Mesenchymal stem cell (in vitro differentiated cells and primary cell): ENCODE measurements at regions not wholly inside any gene's neighbourhood (a gene's known extent, or its start where the extent isn't known, plus 50 kb on each side); places are given as distances from the start of the nearest gene placed in this dataset.
"Not testable (repeated sequence)": the region's sequence is repeated elsewhere in the genome, so short reads cannot be mapped to it uniquely, and the experiment has no call there.

Experiments
- DNase-seq: peaks from one replicate; pipeline ENCODE4 v3.0.0-alpha.2; 2013
- H2AFZ ChIP-seq: one replicate; pipeline ENCODE4 v1.6.1; 2013; ENCODE audit warnings: low read depth, mild to moderate bottlenecking, control low read depth, inconsistent platforms, low read length, moderate library complexity
- H2AK5ac ChIP-seq: 2 replicates; pipeline ENCODE4 v1.6.1; 2013; ENCODE audit warnings: low read length, moderate library complexity, mild to moderate bottlenecking, inconsistent platforms; ENCODE audit not compliant: severe bottlenecking
- H2BK120ac ChIP-seq: one replicate; pipeline ENCODE4 v1.6.1; 2013; ENCODE audit warnings: low read depth, mild to moderate bottlenecking, inconsistent platforms, low read length, moderate library complexity
- H2BK12ac ChIP-seq, 2 experiments: one replicate each; pipeline ENCODE4 v1.6.1; 2013; ENCODE audit warnings: inconsistent platforms in 2 of 2, low read length in 2 of 2, mild to moderate bottlenecking in 2 of 2, moderate library complexity in 2 of 2, control low read depth in 1 of 2
- H2BK15ac ChIP-seq: one replicate; pipeline ENCODE4 v1.6.1; 2013; ENCODE audit warnings: mild to moderate bottlenecking, low read depth, inconsistent platforms; ENCODE audit not compliant: poor library complexity, severe bottlenecking
- H2BK5ac ChIP-seq: 2 replicates; pipeline ENCODE4 v1.6.1; 2013; ENCODE audit warnings: low read depth, mild to moderate bottlenecking, low read length, control low read depth, inconsistent platforms; ENCODE audit not compliant: poor library complexity, severe bottlenecking
- H3K14ac ChIP-seq, 2 experiments: one replicate each; pipeline ENCODE4 v1.6.1; 2013; ENCODE audit warnings: inconsistent platforms in 2 of 2, low read length in 2 of 2, control low read depth in 1 of 2, mild to moderate bottlenecking in 1 of 2, moderate library complexity in 1 of 2
- H3K18ac ChIP-seq, 2 experiments: one replicate each; pipeline ENCODE4 v1.6.1; 2013; ENCODE audit warnings: inconsistent platforms in 2 of 2, low read length in 2 of 2, control low read depth in 1 of 2, low read depth in 1 of 2, mild to moderate bottlenecking in 1 of 2
- H3K23ac ChIP-seq, 2 experiments: one replicate each; pipeline ENCODE4 v1.6.1; 2013; ENCODE audit warnings: inconsistent platforms in 2 of 2, low read length in 2 of 2, mild to moderate bottlenecking in 2 of 2, moderate library complexity in 2 of 2, control low read depth in 1 of 2
- H3K27ac ChIP-seq: 2 replicates; pipeline ENCODE4 v1.5.1; 2013; ENCODE audit warnings: mild to moderate bottlenecking, moderate library complexity, low read length, control low read depth, inconsistent platforms; ENCODE audit not compliant: poor library complexity, severe bottlenecking
- H3K27me3 ChIP-seq, 2 experiments: 2 replicates each; pipeline versions ENCODE4 v1.6.1 to v1.7.0; 2013; ENCODE audit warnings: low read length in 2 of 2, mild to moderate bottlenecking in 2 of 2, moderate library complexity in 2 of 2, control low read depth in 1 of 2, inconsistent platforms in 1 of 2; ENCODE audit not compliant: control insufficient read depth in 1 of 2, insufficient read depth in 1 of 2
- H3K36me3 ChIP-seq, 2 experiments: 2 replicates each; pipeline versions ENCODE4 v1.6.1 to v1.7.0; 2013; ENCODE audit warnings: low read length in 2 of 2, control low read depth in 1 of 2, inconsistent platforms in 1 of 2, low read depth in 1 of 2, mild to moderate bottlenecking in 1 of 2; ENCODE audit not compliant: insufficient read depth in 2 of 2, control insufficient read depth in 1 of 2
- H3K4ac ChIP-seq, 2 experiments: one replicate each; pipeline ENCODE4 v1.6.1; 2013; ENCODE audit warnings: inconsistent platforms in 2 of 2, low read length in 2 of 2, mild to moderate bottlenecking in 2 of 2, moderate library complexity in 2 of 2, control low read depth in 1 of 2, low read depth in 1 of 2
- H3K4me1 ChIP-seq: 2 replicates; pipeline ENCODE4 v1.6.1; 2013; ENCODE audit warnings: low read depth, low read length, control low read depth; ENCODE audit not compliant: control insufficient read depth, insufficient read depth
- H3K4me2 ChIP-seq: 2 replicates; pipeline ENCODE4 v1.6.1; 2013; ENCODE audit warnings: low read length, mild to moderate bottlenecking, inconsistent platforms; ENCODE audit not compliant: poor library complexity, severe bottlenecking
- H3K4me3 ChIP-seq, 2 experiments: 2 replicates each; pipeline versions ENCODE4 v1.5.1 to v1.7.0; 2013; ENCODE audit warnings: low read length in 2 of 2, mild to moderate bottlenecking in 2 of 2, control low read depth in 1 of 2, low read depth in 1 of 2; ENCODE audit not compliant: insufficient read depth in 1 of 2
- H3K79me1 ChIP-seq: replicated peaks from 2 replicates; pipeline ENCODE4 v1.6.1; 2013; ENCODE audit warnings: mild to moderate bottlenecking, control low read depth, low read length, inconsistent platforms; ENCODE audit not compliant: poor library complexity, severe bottlenecking
- H3K9ac ChIP-seq: 2 replicates; pipeline ENCODE4 v1.7.0; 2013; ENCODE audit warnings: mild to moderate bottlenecking, low read length, moderate library complexity
- H3K9me3 ChIP-seq: 2 replicates; pipeline ENCODE4 v1.7.0; 2013; ENCODE audit warnings: mild to moderate bottlenecking, low read length; ENCODE audit not compliant: control insufficient read depth
- H4K8ac ChIP-seq: one replicate; pipeline ENCODE4 v1.6.1; 2013; ENCODE audit warnings: inconsistent platforms, mild to moderate bottlenecking, low read length, moderate library complexity
- H4K91ac ChIP-seq: one replicate; pipeline ENCODE4 v1.6.1; 2013; ENCODE audit warnings: mild to moderate bottlenecking, low read length, inconsistent platforms
- WGBS: methylation state at CpG from one replicate; pipeline ENCODE4 v1.1.7; 2013; ENCODE audit warnings: mixed read lengths; 5-methylcytosine and 5-hydroxymethylcytosine counted together

DNA sequence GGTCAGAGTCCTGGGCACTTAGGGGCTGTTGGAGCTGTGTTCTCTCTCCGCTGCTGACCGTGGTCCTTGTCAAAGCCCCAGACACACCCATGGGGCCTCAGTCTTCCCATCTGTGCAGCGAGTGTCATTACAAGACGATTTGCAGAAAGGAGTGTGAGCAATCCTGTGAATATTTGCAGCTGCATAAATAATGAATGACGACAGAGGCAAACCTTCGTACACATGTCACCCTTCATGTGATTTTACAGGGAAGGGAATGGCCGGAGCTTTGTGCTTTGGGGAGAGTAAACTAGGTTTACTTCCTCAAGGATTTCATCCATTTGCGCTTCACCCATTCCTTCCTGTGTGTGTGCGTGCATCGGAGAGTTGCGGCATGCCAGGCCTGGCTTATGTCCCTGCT is 370.8 kb upstream of the SOX1 start:
- not testable (repeated sequence) for H3K27ac ChIP-seq, H3K9me3 ChIP-seq, H3K79me1 ChIP-seq, H4K8ac ChIP-seq, H3K4me2 ChIP-seq, H3K27me3 ChIP-seq, H2BK15ac ChIP-seq, H3K36me3 ChIP-seq, H3K14ac ChIP-seq, H2BK12ac ChIP-seq, H3K23ac ChIP-seq, H3K9ac ChIP-seq, H2BK5ac ChIP-seq, H3K18ac ChIP-seq, H2AFZ ChIP-seq, H3K4me1 ChIP-seq, H2BK120ac ChIP-seq, DNase-seq, H3K4ac ChIP-seq, H3K4me3 ChIP-seq, H4K91ac ChIP-seq, H2AK5ac ChIP-seq
- WGBS = no CpG with 5 or more reads among the region's 11 CpGs

DNA sequence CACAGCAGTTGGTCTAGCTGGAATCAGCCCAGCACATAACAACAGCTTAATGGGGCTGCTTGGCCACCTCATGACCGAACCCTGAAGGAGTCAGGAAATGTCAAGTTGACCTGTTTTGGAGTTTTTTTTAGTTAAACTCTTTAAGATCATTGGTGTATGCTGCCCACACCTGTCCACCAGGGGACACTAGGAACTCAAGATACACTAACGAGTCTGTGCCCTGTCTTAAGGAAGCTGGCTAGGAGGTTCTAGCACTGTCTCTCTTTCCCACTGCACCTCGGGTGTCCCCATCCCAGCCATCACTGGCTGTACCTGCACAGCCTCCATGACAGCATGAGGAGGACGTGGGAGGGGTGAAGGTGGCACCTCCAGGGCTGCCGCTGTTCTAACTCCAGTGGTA is 364.9 kb upstream of the SOX1 start:
- H3K27me3 ChIP-seq, H2AFZ ChIP-seq, H3K36me3 ChIP-seq, H3K9me3 ChIP-seq, H3K23ac ChIP-seq, H2BK5ac ChIP-seq, H3K79me1 ChIP-seq, H3K4ac ChIP-seq, H3K27ac ChIP-seq, H3K4me2 ChIP-seq, H3K18ac ChIP-seq, DNase-seq, H2BK120ac ChIP-seq, H4K8ac ChIP-seq, H3K4me3 ChIP-seq, H2BK15ac ChIP-seq, H2AK5ac ChIP-seq, H3K9ac ChIP-seq, H4K91ac ChIP-seq, H3K4me1 ChIP-seq, H3K14ac ChIP-seq, H2BK12ac ChIP-seq: not testable (repeated sequence)
- WGBS = no CpG with 5 or more reads among the region's 5 CpGs
